Panc1 (cell line): ENCODE measurements at regions not wholly inside any gene's neighbourhood (a gene's known extent, or its start where the extent isn't known, plus 50 kb on each side); places are given as distances from the start of the nearest gene placed in this dataset.

ENCODE experiments used
- TCF7L2 ChIP-seq: IDR thresholded peaks from 2 replicates; pipeline ENCODE4 v1.6.1; 2011; ENCODE audit warnings: mild to moderate bottlenecking, low read depth, low read length, inconsistent platforms
- TF ChIP-seq, protein P1 (sequence below): fragments of 450-650 bp; IDR thresholded peaks from 2 replicates; pipeline ENCODE4 v1.5.1; 2017; ENCODE audit warnings: mild to moderate bottlenecking
- TF ChIP-seq, protein P2 (sequence below), 2 experiments: IDR thresholded peaks; 2 replicates each; pipeline ENCODE4 v1.6.1; 2011 to 2012; ENCODE audit warnings: low read depth in 2 of 2, control low read depth in 1 of 2, low read length in 1 of 2, mild to moderate bottlenecking in 1 of 2, moderate library complexity in 1 of 2; ENCODE audit not compliant: insufficient read depth in 1 of 2

DNA sequence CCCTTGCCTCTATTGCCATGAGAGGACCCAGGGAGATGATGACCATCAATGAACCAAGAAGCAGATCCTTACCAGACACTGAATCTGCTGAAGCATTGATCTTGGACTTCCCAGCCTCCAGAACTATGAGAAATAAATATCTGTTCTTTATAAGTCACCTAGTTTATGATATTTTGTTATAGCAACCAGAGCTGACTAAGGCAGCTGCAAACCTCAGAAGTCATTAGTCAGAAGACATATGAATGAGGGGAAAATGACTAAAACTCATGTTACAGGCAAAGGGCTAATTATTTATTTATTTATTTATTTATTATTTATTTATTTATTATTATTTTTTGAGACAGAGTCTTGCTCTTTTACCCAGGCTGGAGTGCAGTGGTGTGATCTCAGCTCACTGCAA, 321.1 kb downstream of the TGFB2 start:
- TF ChIP-seq TCF7L2: no peak
- TF ChIP-seq, protein P1, sequence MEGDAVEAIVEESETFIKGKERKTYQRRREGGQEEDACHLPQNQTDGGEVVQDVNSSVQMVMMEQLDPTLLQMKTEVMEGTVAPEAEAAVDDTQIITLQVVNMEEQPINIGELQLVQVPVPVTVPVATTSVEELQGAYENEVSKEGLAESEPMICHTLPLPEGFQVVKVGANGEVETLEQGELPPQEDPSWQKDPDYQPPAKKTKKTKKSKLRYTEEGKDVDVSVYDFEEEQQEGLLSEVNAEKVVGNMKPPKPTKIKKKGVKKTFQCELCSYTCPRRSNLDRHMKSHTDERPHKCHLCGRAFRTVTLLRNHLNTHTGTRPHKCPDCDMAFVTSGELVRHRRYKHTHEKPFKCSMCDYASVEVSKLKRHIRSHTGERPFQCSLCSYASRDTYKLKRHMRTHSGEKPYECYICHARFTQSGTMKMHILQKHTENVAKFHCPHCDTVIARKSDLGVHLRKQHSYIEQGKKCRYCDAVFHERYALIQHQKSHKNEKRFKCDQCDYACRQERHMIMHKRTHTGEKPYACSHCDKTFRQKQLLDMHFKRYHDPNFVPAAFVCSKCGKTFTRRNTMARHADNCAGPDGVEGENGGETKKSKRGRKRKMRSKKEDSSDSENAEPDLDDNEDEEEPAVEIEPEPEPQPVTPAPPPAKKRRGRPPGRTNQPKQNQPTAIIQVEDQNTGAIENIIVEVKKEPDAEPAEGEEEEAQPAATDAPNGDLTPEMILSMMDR: no peak
- TF ChIP-seq, protein P2, sequence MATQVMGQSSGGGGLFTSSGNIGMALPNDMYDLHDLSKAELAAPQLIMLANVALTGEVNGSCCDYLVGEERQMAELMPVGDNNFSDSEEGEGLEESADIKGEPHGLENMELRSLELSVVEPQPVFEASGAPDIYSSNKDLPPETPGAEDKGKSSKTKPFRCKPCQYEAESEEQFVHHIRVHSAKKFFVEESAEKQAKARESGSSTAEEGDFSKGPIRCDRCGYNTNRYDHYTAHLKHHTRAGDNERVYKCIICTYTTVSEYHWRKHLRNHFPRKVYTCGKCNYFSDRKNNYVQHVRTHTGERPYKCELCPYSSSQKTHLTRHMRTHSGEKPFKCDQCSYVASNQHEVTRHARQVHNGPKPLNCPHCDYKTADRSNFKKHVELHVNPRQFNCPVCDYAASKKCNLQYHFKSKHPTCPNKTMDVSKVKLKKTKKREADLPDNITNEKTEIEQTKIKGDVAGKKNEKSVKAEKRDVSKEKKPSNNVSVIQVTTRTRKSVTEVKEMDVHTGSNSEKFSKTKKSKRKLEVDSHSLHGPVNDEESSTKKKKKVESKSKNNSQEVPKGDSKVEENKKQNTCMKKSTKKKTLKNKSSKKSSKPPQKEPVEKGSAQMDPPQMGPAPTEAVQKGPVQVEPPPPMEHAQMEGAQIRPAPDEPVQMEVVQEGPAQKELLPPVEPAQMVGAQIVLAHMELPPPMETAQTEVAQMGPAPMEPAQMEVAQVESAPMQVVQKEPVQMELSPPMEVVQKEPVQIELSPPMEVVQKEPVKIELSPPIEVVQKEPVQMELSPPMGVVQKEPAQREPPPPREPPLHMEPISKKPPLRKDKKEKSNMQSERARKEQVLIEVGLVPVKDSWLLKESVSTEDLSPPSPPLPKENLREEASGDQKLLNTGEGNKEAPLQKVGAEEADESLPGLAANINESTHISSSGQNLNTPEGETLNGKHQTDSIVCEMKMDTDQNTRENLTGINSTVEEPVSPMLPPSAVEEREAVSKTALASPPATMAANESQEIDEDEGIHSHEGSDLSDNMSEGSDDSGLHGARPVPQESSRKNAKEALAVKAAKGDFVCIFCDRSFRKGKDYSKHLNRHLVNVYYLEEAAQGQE (IDR thresholded peaks at IDR 0.05; ENCODE audit: insufficient read depth in 1 of 2, low read depth in 2 of 2, low read length in 1 of 2): no peak
